Endodermal cell (in vitro differentiated cells): ENCODE measurements at regions not wholly inside any gene's neighbourhood (a gene's known extent, or its start where the extent isn't known, plus 50 kb on each side); places are given as distances from the start of the nearest gene placed in this dataset.

Experiments used
- DNase-seq: peaks from one replicate; pipeline ENCODE4 v3.0.0-alpha.2; 2017
- H3K27ac ChIP-seq: 2 replicates; pipeline ENCODE4 v1.5.1; 2013; ENCODE audit warnings: mild to moderate bottlenecking, low read depth, low read length, moderate library complexity
- H3K27me3 ChIP-seq: 2 replicates; pipeline ENCODE4 v1.6.1; 2013; ENCODE audit warnings: mild to moderate bottlenecking, low read length, moderate library complexity; ENCODE audit not compliant: insufficient read depth, control insufficient read depth, poor library complexity, severe bottlenecking
- H3K36me3 ChIP-seq: 2 replicates; pipeline ENCODE4 v1.7.0; 2013; ENCODE audit warnings: mild to moderate bottlenecking, low read length, moderate library complexity; ENCODE audit not compliant: control insufficient read depth, insufficient read depth
- H3K4me1 ChIP-seq: one replicate; pipeline ENCODE4 v1.7.0; 2013; ENCODE audit warnings: low read length; ENCODE audit not compliant: control insufficient read depth, insufficient read depth
- H3K4me3 ChIP-seq: 2 replicates; pipeline ENCODE4 v1.5.1; 2013; ENCODE audit warnings: mild to moderate bottlenecking, low read length, moderate library complexity
- H3K9ac ChIP-seq: 2 replicates; pipeline ENCODE4 v1.6.1; 2013; ENCODE audit warnings: mild to moderate bottlenecking, low read length, moderate library complexity; ENCODE audit not compliant: poor library complexity, severe bottlenecking; ENCODE audit errors: extremely low read depth
- H3K9me3 ChIP-seq: 2 replicates; pipeline ENCODE4 v1.6.1; 2013; ENCODE audit warnings: mild to moderate bottlenecking, low read length, moderate library complexity; ENCODE audit not compliant: control insufficient read depth
- H3K27ac Mint-ChIP-seq: 2 replicates; pipeline ENCODE4 v1.8.0; 2020; ENCODE audit warnings: mixed read lengths
- H3K27me3 Mint-ChIP-seq: 2 replicates; pipeline ENCODE4 v1.8.0; 2021; ENCODE audit warnings: mild to moderate bottlenecking, mixed read lengths; ENCODE audit not compliant: insufficient read depth
- H3K36me3 Mint-ChIP-seq: 2 replicates; pipeline ENCODE4 v1.8.0; 2020; ENCODE audit warnings: low read depth, mixed read lengths
- H3K4me1 Mint-ChIP-seq: 2 replicates; pipeline ENCODE4 v1.8.0; 2020; ENCODE audit warnings: mixed read lengths
- H3K4me3 Mint-ChIP-seq: 2 replicates; pipeline ENCODE4 v1.8.0; 2020; ENCODE audit warnings: mild to moderate bottlenecking, moderate library complexity, mixed read lengths
- H3K9me3 Mint-ChIP-seq: 2 replicates; pipeline ENCODE4 v1.8.0; 2020; ENCODE audit warnings: mild to moderate bottlenecking, mixed read lengths
- CTCF ChIP-seq: fragments of 200-600 bp; sonication (generic); conservative IDR thresholded peaks from 2 replicates; pipeline ENCODE4 v1.5.0; 2021; ENCODE audit warnings: antibody characterized with exemption, mild to moderate bottlenecking
- WGBS, 2 experiments: methylation state at CpG; one replicate each; pipeline versions ENCODE4 v1.1.5 to v1.1.7; 2013; ENCODE audit warnings: missing lambda C conversion rate in 2 of 2, mixed read lengths in 1 of 2; ENCODE audit not compliant: insufficient coverage in 1 of 2, insufficient read length in 1 of 2; 5-methylcytosine and 5-hydroxymethylcytosine counted together

DNA sequence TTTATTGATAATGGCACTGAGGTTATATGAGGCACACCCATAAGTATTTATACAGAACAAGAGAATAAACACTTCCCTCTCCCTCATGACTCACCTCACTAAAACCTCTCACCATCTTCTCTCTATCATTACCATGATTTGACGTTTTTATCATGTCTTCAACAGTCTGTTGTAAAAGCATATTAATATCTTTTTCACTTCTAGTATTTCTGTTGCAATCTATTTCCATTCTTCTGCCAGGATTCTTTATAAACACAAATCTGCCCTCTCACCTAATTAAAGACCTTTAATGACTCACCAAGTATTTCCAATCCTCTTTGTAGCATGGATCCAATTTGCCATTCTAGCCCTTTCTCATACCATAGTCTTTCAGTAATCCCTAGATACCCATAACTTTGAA is 527.7 kb downstream of the SLC16A7 start:
- no peak overlapping the region for H3K4me3 ChIP-seq
- peaks cover 6% of the 10 kb centered on the region for H3K9me3 ChIP-seq
- Mint-ChIP-seq H3K9me3 (peaks cover 25% of the 10 kb centered on the region), H3K4me3 (no peak overlapping the region), H3K27me3 (no peaks in the 10 kb centered on the region), H3K27ac (no peak overlapping the region), H3K36me3 (peaks cover 6% of the 10 kb centered on the region), H3K4me1 (no peaks in the 10 kb centered on the region)
- H3K9ac ChIP-seq = no peak overlapping the region
- H3K36me3 ChIP-seq = no peaks in the 10 kb centered on the region
- H3K27me3 ChIP-seq = no peaks in the 10 kb centered on the region
- no peak for DNase-seq
- no peak for TF ChIP-seq CTCF
- WGBS, 2 experiments = 88 to 100% methylated on average over 1 of the region's 1 CpG
- H3K27ac ChIP-seq = no peak overlapping the region
- H3K4me1 ChIP-seq = no peaks in the 10 kb centered on the region

DNA sequence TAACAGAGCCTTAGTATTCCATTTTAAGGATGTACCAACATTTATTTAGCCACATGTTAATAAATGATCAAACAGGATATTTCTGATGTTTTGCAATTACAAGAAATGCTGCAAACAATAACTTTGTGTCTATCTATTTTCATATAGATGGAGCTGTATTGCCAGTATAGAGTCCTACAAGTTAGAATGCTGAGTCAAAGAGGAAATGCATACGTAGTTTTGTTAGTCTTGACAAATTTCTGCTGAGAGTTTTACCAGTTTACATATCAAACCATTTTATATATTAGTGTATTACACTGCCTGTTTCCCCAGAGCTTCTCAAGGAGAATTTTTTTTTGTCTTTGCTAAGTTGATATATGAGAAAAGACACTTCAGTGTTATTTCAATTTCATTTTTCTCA is 541.7 kb downstream of the SLC16A7 start:
- no peaks in the 10 kb centered on the region for H3K27me3 ChIP-seq
- H3K36me3 Mint-ChIP-seq = no peaks in the 10 kb centered on the region
- no peak overlapping the region for H3K4me3 ChIP-seq
- H3K9me3 Mint-ChIP-seq = no peaks in the 10 kb centered on the region
- peaks cover 7% of the 10 kb centered on the region for H3K4me1 Mint-ChIP-seq
- WGBS, 2 experiments = 0% methylated on average over 1 of the region's 1 CpG; no CpG with 5 or more reads in 1 of the 2 experiments
- no peak overlapping the region for H3K4me3 Mint-ChIP-seq
- no peak for DNase-seq
- H3K9me3 ChIP-seq = no peaks in the 10 kb centered on the region
- H3K4me1 ChIP-seq = no peaks in the 10 kb centered on the region
- H3K27ac ChIP-seq = no peak overlapping the region
- H3K9ac ChIP-seq = no peak overlapping the region
- no peaks in the 10 kb centered on the region for H3K27me3 Mint-ChIP-seq
- no peak for TF ChIP-seq CTCF
- no peak overlapping the region for H3K27ac Mint-ChIP-seq
- H3K36me3 ChIP-seq = no peaks in the 10 kb centered on the region

GRCh38 chr12:60138526-60138925 is 542.7 kb downstream of the SLC16A7 start:
- H3K9me3 ChIP-seq = no peaks in the 10 kb centered on the region
- H3K4me1 ChIP-seq = no peaks in the 10 kb centered on the region
- H3K4me1 Mint-ChIP-seq = peaks cover 7% of the 10 kb centered on the region
- no peak overlapping the region for H3K27ac Mint-ChIP-seq
- no peak overlapping the region for H3K4me3 ChIP-seq
- H3K4me3 Mint-ChIP-seq = no peak overlapping the region
- H3K9me3 Mint-ChIP-seq = no peaks in the 10 kb centered on the region
- H3K27ac ChIP-seq = no peak overlapping the region
- no CpG with 5 or more reads among the region's 1 CpG for WGBS, 2 experiments
- H3K36me3 ChIP-seq = no peaks in the 10 kb centered on the region
- no peaks in the 10 kb centered on the region for H3K27me3 ChIP-seq
- H3K27me3 Mint-ChIP-seq = no peaks in the 10 kb centered on the region
- no peak for TF ChIP-seq CTCF
- H3K9ac ChIP-seq = no peak overlapping the region
- DNase-seq = no peak
- H3K36me3 Mint-ChIP-seq = no peaks in the 10 kb centered on the region
